WTC11 (cell line): ENCODE measurements at regions not wholly inside any gene's neighbourhood (a gene's known extent, or its start where the extent isn't known, plus 50 kb on each side); places are given as distances from the start of the nearest gene placed in this dataset.

Experiments
- ATAC-seq: fragments of 200-7000 bp; cut with Tn5 transposase; 2 replicates; pipeline ENCODE4 v1.10.0; 2021; ENCODE audit warnings: mild to moderate bottlenecking, moderate library complexity
- CTCF ChIA-PET: fragments of 300-600 bp; sonication (Branson Sonifier 250); formaldehyde crosslinking; loops from one replicate; lab custom pipeline; 2021; ENCODE audit warnings: antibody characterized with exemption; lab: Charles Lee
- POLR2A ChIA-PET: fragments of 350-600 bp; sonication (Branson Sonifier 250); formaldehyde crosslinking; loops from one replicate; lab custom pipeline; 2021; ENCODE audit warnings: antibody characterized with exemption; lab: Charles Lee
- DNase-seq: peaks from one replicate; pipeline ENCODE4 v3.0.0; 2021; ENCODE audit warnings: low spot score
- H3K27ac Mint-ChIP-seq: 2 replicates; pipeline ENCODE4 v1.8.0; 2021; ENCODE audit warnings: mixed read lengths
- H3K27me3 Mint-ChIP-seq: 2 replicates; pipeline ENCODE4 v1.8.0; 2021; ENCODE audit warnings: low read depth, mild to moderate bottlenecking, moderate library complexity, mixed read lengths
- H3K36me3 Mint-ChIP-seq: 2 replicates; pipeline ENCODE4 v1.8.0; 2021; ENCODE audit warnings: mixed read lengths
- H3K4me1 Mint-ChIP-seq: 2 replicates; pipeline ENCODE4 v1.8.0; 2022; ENCODE audit warnings: mixed read lengths
- H3K4me3 Mint-ChIP-seq: 2 replicates; pipeline ENCODE4 v1.8.0; 2021; ENCODE audit warnings: mild to moderate bottlenecking, moderate library complexity, mixed read lengths
- H3K9me3 Mint-ChIP-seq: 2 replicates; pipeline ENCODE4 v1.8.0; 2021; ENCODE audit warnings: mixed read lengths
- AR ChIP-seq: fragments of 250-450 bp; sonication (Bioruptor Pico); IDR thresholded peaks from 2 replicates; pipeline ENCODE4 v1.9.0; 2021; ENCODE audit warnings: mild to moderate bottlenecking
- ATF1 ChIP-seq: sonication (generic); formaldehyde crosslinking; IDR thresholded peaks from 2 replicates; pipeline ENCODE4 v1.8.1; 2023; ENCODE audit warnings: mild to moderate bottlenecking, moderate library complexity, missing genetic modification reagents
- ELF4 ChIP-seq: sonication (generic); formaldehyde crosslinking; IDR thresholded peaks from 2 replicates; pipeline ENCODE4 v1.8.1; 2022; ENCODE audit warnings: low read depth, mild to moderate bottlenecking, moderate library complexity, missing genetic modification reagents
- EMX1 ChIP-seq: fragments of 250-450 bp; sonication (Bioruptor Pico); IDR thresholded peaks from 2 replicates; pipeline ENCODE4 v1.8.0; 2021; ENCODE audit warnings: mild to moderate bottlenecking
- ESRRA ChIP-seq: sonication (generic); formaldehyde crosslinking; IDR thresholded peaks from 2 replicates; pipeline ENCODE4 v1.8.1; 2022; ENCODE audit warnings: mild to moderate bottlenecking, missing genetic modification reagents, borderline replicate concordance
- FOXP4 ChIP-seq: sonication (generic); formaldehyde crosslinking; IDR thresholded peaks from 2 replicates; pipeline ENCODE4 v1.8.0; 2022; ENCODE audit warnings: mild to moderate bottlenecking, missing genetic modification reagents
- GABPB1 ChIP-seq: sonication (generic); formaldehyde crosslinking; IDR thresholded peaks from 2 replicates; pipeline ENCODE4 v1.8.1; 2023; ENCODE audit warnings: mild to moderate bottlenecking, missing genetic modification reagents
- GRHL2 ChIP-seq: fragments of 250-450 bp; sonication (Bioruptor Pico); IDR thresholded peaks from 2 replicates; pipeline ENCODE4 v1.8.0; 2022; ENCODE audit warnings: mild to moderate bottlenecking, moderate library complexity; ENCODE audit not compliant: insufficient replicate concordance, severe bottlenecking
- HMGA2 ChIP-seq: fragments of 250-450 bp; sonication (Bioruptor Pico); IDR thresholded peaks from 2 replicates; pipeline ENCODE4 v1.4.0; 2021; ENCODE audit warnings: mild to moderate bottlenecking, moderate library complexity
- HMGXB4 ChIP-seq: sonication (generic); formaldehyde crosslinking; IDR thresholded peaks from 2 replicates; pipeline ENCODE4 v1.8.1; 2023; ENCODE audit warnings: mild to moderate bottlenecking, moderate library complexity, missing genetic modification reagents
- NR2C2 ChIP-seq: sonication (generic); formaldehyde crosslinking; IDR thresholded peaks from 2 replicates; pipeline ENCODE4 v1.8.0; 2022; ENCODE audit warnings: mild to moderate bottlenecking, missing genetic modification reagents
- PREB ChIP-seq: sonication (generic); formaldehyde crosslinking; IDR thresholded peaks from 2 replicates; pipeline ENCODE4 v1.8.1; 2022; ENCODE audit warnings: mild to moderate bottlenecking, missing genetic modification reagents, moderate library complexity, borderline replicate concordance
- PRRX2 ChIP-seq: fragments of 250-450 bp; sonication (Bioruptor Pico); IDR thresholded peaks from 2 replicates; pipeline ENCODE4 v1.8.0; 2021; ENCODE audit warnings: mild to moderate bottlenecking
- SMAD3 ChIP-seq: sonication (generic); formaldehyde crosslinking; IDR thresholded peaks from 2 replicates; pipeline ENCODE4 v1.8.0; 2022; ENCODE audit warnings: missing genetic modification reagents, mild to moderate bottlenecking, borderline replicate concordance
- SP1 ChIP-seq: sonication (generic); formaldehyde crosslinking; conservative IDR thresholded peaks from 2 replicates; pipeline ENCODE4 v1.8.1; 2022; ENCODE audit warnings: missing genetic modification reagents
- TEAD1 ChIP-seq: sonication (generic); formaldehyde crosslinking; IDR thresholded peaks from 2 replicates; pipeline ENCODE4 v1.8.0; 2022; ENCODE audit warnings: mild to moderate bottlenecking, missing genetic modification reagents
- ZBTB43 ChIP-seq: sonication (generic); formaldehyde crosslinking; IDR thresholded peaks from 2 replicates; pipeline ENCODE4 v1.8.1; 2023; ENCODE audit warnings: mild to moderate bottlenecking, missing genetic modification reagents
- ZNF263 ChIP-seq: sonication (generic); formaldehyde crosslinking; IDR thresholded peaks from 2 replicates; pipeline ENCODE4 v1.8.1; 2022; ENCODE audit warnings: low read depth, mild to moderate bottlenecking, moderate library complexity, missing genetic modification reagents
- ZNF425 ChIP-seq: fragments of 250-450 bp; sonication (Bioruptor Pico); conservative IDR thresholded peaks from 2 replicates; pipeline ENCODE4 v1.9.0; 2021; ENCODE audit warnings: mild to moderate bottlenecking
- ZSCAN18 ChIP-seq: fragments of 250-450 bp; sonication (Bioruptor Pico); IDR thresholded peaks from 2 replicates; pipeline ENCODE4 v2.1.2; 2022; ENCODE audit warnings: mild to moderate bottlenecking, moderate library complexity

- Mint-ChIP-seq H3K27ac (no peak overlapping the region), H3K4me1 (peaks cover 3% of the 10 kb centered on the region), H3K4me3 (no peak overlapping the region), H3K36me3 (peaks cover 3% of the 10 kb centered on the region; the same call in 1 of the 2 replicates), H3K9me3 (peaks cover 29% of the 10 kb centered on the region), H3K27me3 (no peaks in the 10 kb centered on the region; the same call in 1 of the 2 replicates)
- DNase-seq, result no peak
- TF ChIP-seq SMAD3 (CRISPR knock-in tag) (no peak), PRRX2 (no peak), ZSCAN18 (CRISPR knock-in tag) (no peak), ZBTB43 (CRISPR knock-in tag) (no peak), ATF1 (no peak), GRHL2 (CRISPR knock-in tag) (no peak), ZNF263 (CRISPR knock-in tag) (no peak), TEAD1 (CRISPR knock-in tag) (no peak), SP1 (CRISPR knock-in tag) (no peak), FOXP4 (CRISPR knock-in tag) (no peak)
- POLR2A ChIA-PET, result no interaction called here
- ATAC-seq, result no peak
- CTCF ChIA-PET, result interaction anchor here (0.7 kb wide), 1 partner anchor 20 kb away, joined by 3 read pairs; no protein-coding TSS in a partner anchor
These were observed 447.8 kb downstream of the ENC1 start for GRCh38 chr5:74192606-74193299.

- CTCF ChIA-PET, result no interaction called here
- Mint-ChIP-seq H3K27me3 (no peaks in the 10 kb centered on the region), H3K27ac (no peak overlapping the region), H3K4me3 (no peak overlapping the region), H3K4me1 (peaks cover 9% of the 10 kb centered on the region), H3K36me3 (peaks cover 3% of the 10 kb centered on the region; the same call in 1 of the 2 replicates), H3K9me3 (peaks cover 23% of the 10 kb centered on the region)
- ATAC-seq, result no peak
- DNase-seq, result no peak
- POLR2A ChIA-PET, result no interaction called here
- TF ChIP-seq HMGXB4 (CRISPR knock-in tag) (no peak), NR2C2 (no peak), AR (CRISPR knock-in tag) (no peak), ESRRA (CRISPR knock-in tag) (no peak), ELF4 (CRISPR knock-in tag) (no peak), EMX1 (CRISPR knock-in tag) (no peak), ZNF425 (no peak), HMGA2 (CRISPR knock-in tag) (no peak), PREB (CRISPR knock-in tag) (no peak), GABPB1 (CRISPR knock-in tag) (no peak)
These were observed 452.0 kb downstream of the ENC1 start for GRCh38 chr5:74188351-74189105.
